ENCODE measurements at regions not wholly inside any gene's neighbourhood (a gene's known extent, or its start where the extent isn't known, plus 50 kb on each side); places are given as distances from the start of the nearest gene placed in this dataset.
A peak's percentile ranks its signal among the peaks of the same experiment; 100 is the strongest.

DNA sequence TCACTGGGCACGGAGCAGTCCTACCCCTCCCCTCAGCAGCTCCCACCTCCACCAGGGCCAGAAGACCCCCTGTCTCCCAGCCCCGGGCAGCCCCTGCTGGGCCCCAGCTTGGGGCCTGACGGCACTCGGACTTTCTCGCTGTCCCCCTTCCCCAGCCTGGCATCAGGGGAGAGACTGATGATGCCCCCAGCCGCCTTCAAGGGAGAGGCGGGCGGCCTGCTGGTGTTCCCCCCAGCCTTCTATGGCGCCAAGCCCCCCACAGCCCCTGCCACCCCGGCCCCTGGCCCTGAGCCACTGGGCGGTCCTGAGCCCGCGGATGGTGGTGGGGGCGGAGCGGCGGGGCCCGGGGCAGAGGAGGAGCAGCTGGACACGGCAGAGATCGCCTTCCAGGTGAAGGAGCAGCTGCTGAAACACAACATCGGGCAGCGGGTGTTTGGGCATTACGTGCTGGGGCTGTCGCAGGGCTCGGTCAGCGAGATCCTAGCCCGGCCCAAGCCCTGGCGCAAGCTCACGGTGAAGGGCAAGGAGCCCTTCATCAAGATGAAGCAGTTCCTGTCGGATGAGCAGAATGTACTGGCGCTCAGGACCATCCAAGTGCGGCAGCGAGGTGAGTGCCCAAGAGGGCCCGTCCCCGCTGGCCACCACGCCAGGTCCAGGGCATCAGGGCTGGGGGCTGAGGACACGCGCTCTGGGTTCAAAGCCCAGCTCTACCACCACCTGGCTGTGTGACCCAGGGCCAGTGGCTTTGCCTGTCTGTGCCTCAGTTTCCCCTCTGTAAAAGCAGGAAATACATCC, 58.6 kb downstream of the PHETA1 start:
- DNase-seq = no peak

DNA sequence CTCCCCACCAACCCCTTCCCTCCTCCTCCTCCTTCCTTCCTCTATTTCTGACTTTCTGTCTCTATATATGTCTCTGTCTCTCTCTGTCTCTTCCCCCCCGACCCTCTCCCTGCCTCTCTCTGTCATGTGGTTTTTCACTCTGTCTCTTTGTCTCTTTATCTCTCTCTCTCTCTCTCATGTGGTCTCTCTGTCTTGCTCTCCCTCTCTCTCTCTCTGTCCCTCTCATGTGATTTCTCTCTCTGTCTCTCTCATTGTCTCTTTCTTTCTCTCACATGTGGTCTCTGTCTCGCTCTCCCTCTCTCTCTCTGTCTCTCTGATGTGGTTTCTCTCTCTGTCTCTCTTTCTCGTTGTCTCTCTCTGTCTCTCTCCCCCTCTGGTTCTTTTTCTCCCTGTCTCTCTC, 59.3 kb downstream of the PHETA1 start:
- DNase-seq = no peak

GRCh38 chr12:111308473-111308872, 60.4 kb downstream of the PHETA1 start:
- no peak for DNase-seq

- DNase-seq = no peak
Observed at GRCh38 chr12:111304642-111305071, 64.2 kb downstream of the PHETA1 start.

DNA sequence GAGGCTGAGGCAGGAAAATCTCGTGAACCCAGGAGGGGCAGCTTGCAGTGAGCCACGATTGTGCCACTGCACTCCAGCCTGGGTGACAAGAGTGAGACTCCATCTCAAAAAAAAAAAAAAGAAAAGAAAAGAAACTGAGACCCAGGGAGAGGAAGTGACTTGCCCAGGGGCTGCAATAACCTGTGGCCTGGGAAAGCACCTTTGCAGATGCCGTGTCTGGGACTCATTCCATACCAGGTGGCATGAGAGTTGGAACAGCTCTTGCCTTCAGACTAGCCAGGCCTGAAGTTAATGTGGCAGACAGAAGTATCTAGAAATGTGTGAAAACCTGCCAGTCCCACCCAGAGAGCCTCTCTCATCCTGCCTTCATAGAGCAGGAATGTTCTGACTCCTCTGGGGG, 65.4 kb downstream of the PHETA1 start:
- no peak for DNase-seq

GRCh38 chr12:111298582-111299436, 70.1 kb downstream of the PHETA1 start:
- DNase-seq = peak; percentile 85

DNA sequence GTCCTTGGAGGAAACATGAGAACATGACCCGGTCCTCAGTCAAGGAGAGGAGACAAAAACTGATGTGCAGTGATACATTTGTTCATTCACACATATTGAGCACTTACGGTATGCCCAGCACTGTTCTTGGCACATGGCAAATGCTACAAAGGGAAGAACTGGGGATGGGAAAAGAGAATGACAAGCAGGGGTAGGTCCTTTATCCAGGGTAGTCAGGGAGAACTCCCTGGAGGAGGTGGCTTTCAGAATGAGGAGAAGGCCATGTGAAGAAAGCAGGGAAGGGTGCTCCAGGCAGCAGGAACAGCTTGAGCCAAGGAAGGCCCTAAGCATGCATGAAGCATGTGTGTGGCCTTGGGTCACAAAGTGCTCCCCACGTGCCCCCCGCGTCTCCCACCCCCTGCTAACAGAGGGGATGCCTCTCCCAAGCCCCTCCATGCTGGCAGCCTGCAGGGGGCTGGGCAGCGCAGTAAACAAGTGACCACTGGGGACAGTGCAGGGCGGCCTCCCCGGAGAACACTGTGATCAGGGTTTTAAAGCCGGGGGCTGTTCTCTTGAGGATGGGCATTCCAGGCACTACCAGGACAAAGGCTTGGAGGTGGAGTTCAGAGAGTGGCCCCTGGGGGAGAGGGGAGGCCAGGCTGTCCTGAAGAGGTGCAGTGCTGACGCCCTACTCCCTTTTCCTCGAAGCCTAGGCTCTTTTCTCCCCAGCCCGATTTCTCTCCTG, 71.0 kb downstream of the PHETA1 start:
- DNase-seq = no peak

GRCh38 chr12:111296906-111297463, 71.9 kb downstream of the PHETA1 start:
- no peak for DNase-seq

- DNase-seq = no peak
Observed at GRCh38 chr12:111295176-111295575, 73.7 kb downstream of the PHETA1 start.

DNA sequence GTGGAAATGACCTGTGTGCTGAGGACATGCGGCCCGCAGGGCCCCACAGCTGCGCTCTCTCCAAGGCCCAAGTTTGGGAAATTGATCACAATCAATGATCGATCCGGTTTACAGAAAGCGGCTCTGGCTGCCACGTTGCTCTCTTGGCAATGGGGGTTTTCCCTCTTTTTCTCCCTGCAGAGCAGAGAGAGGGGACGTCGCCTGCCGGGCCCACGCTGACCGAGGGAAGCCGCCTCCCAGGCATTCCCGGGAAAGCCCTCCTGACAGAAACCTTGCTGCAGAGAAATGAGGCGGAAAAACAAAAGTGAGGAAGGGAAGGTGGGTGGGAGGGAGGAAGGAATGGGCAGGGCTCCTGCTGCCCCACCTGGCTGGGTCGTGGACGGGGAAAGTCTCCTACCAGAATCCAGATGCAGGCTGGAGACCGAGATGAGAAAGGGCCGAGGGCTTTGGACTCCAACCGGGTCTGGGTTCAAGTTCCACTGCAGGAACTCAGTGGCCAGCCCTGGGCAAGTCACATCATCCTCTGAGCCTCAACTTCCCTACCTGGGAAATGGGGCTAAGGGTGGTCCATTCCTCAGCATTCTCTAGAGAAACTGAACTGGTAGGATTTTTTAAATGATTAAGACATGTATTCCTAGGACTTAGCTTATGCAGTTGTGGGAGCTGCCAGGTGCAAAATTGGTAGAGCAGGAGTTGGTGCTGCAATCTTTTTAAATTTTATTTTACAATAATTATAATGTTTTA, 75.5 kb downstream of the PHETA1 start:
- no peak for DNase-seq

DNA sequence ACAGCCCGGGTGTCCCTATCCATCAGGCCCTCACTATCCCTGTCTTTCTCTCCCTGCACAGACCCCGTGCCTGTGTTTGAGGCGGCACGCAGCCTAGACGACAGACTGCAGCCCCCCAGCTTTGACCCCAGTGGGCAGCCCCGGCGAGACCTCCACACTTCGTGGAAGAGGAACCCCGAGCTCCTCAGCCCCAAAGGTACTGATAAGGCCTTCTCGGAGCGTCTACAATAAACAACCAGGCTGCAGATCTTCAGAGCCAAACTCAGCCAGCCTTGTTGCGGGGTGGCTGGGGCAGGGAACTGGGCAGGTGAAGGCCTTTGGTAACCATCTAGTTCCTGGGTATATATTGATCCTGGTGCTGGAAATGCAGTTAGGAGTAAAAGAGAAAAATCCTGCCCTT, 77.5 kb downstream of the PHETA1 start:
- DNase-seq = no peak

- no peak for DNase-seq
Observed at GRCh38 chr12:111288771-111289170, 80.1 kb downstream of the PHETA1 start.

DNA sequence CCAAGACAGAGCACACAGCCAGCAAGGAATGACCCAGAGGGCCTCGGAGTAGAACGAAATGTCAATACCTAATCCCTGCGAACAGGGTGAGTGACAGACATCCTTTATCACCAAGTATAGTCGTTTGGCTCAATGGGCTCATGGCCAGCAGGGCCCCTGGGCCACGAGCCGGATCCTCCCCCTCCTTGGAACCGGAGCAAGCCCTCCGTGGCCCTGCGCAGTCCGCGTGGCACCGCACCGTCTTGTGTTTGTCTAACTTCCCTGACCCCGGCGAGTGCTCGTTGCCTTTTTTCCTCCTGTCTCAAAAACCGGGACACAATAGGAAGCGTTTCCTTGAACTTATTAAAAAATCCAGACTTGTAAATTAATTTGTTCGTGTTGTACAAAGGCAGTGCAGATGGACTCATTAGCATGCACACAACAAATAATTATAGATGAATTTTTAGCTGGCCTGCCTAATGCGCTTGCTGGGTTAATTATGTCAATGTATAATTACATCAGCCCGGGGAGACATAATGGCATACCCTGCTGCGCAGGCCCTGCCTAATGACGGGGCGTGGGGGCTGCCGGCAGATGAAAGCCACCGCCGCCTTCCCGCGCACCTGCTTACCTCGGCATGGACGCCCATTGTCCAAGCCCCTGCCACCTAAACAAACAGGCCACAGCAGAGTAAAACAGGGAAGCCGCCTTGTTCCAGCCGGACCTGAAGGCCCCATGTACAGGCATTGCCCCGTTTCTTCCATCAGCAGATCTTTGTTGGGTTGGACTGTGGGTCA, 81.6 kb downstream of the PHETA1 start:
- no peak for DNase-seq

- DNase-seq = no peak
Observed at GRCh38 chr12:111285200-111285599, 83.7 kb downstream of the PHETA1 start.

DNA sequence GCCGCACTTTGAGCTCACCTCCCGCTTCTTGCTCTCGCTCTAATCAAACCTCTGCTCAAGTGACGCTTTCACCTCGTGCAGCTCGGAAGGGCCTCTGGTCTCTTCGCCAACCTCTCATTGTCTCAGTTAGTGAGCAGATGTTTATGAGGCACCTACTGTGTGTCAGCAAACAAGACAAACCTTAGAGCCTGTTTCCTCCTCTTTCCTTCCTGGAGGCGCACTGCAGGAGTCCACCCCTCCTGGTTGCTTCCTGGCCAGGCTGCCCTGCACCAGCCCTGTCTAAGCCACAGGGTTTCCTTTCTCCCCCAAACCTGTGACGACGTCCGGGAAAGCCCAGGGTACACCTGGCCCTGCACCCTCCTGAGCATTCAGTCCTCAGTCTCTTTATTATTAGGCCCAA, 84.2 kb downstream of the PHETA1 start:
- no peak for DNase-seq

DNA sequence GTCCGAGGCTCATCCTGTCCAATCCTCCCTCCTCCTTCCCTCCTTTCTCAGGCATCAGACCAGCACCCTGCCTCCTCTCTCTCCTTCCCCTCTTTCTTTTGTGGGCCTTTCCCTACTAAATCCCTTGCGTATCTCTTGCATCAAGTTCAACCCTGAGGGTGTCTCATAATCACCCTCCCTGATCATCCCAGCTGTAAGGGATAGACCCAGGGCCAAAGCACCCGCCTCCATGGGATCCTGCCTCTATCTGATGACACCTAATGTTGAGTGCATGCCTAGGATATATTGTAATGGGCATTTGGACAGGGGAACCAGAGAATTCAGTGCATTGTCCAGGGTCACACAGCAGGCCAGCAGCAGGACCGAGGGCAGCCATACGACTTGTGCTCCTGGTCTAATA, 84.9 kb downstream of the PHETA1 start:
- DNase-seq = no peak

- no peak for DNase-seq
Observed at GRCh38 chr12:111283521-111283920, 85.4 kb downstream of the PHETA1 start.

GRCh38 chr12:111277570-111277969, 91.3 kb downstream of the PHETA1 start:
- no peak for DNase-seq

DNA sequence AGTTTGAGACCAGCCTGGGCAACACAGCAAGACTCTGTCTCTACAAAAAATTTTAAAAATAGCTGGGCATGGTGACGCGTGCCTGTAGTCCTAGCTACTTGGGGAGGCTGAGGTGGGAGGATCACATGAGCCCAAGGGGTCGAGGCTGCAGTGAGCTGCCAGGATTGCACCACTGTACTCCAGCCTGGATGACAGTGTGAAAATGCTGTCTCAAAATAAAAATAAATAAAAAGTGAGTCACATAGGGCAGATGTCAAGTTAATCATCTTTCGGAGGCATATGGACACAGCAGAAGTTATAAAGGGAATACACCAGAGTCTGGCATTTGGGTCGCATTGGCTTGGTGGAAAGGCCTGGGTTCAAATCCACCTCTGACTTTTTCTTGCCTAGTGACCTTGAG, 92.7 kb downstream of the PHETA1 start:
- no peak for DNase-seq

DNA sequence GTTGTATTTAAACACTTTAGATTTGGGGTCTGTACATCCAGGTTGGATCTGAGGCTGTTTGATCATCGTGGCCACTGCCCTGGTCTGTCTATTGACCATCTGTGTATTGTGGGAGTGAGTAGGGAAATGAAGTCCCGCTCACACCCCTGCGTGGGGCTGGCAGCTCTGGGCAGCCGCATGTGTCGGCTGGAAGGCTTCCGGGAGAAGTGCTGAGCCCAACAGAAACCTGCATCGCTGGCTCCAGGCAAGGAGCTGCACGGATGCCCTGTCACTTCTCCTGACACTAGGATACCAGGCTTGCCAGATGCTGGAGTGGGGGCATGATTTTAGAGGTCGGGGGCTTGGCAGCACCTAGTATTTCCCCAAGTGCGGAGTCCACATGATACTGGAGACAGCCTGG, 93.6 kb downstream of the PHETA1 start:
- no peak for DNase-seq

DNA sequence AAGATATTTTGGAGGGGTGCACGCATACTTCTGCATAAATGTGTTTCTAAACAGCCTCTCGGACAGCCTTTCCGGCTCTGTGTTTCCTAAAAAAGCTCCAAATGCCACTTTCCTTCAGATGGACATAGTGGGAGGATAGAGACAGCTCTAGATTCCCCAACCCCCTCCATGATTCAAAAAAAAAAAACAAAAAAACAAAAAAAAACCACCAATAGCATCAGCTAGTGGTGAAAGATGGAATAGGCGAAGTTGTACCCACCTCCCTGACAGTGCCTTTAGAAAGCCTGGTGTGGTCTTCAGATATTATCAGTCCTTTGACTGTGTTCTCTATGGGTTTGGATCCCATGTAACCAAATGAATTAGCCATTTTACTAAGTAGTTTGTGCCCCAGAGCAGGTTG, 94.1 kb downstream of the PHETA1 start:
- peak; percentile 38 for DNase-seq

Data from tongue (tissue), 1 donor.